ENCODE measurements at regions not wholly inside any gene's neighbourhood (a gene's known extent, or its start where the extent isn't known, plus 50 kb on each side); places are given as distances from the start of the nearest gene placed in this dataset.

- DNase-seq, result no peak
Measured at GRCh38 chr5:115374057-115374775, 77.8 kb upstream of the CCDC112 start.

- DNase-seq, result no peak
Measured at GRCh38 chr5:115372146-115372545, 75.7 kb upstream of the CCDC112 start.

GRCh38 chr5:115369430-115370144, 73.1 kb upstream of the CCDC112 start:
- DNase-seq, result no peak

GRCh38 chr5:115366223-115366622, 69.8 kb upstream of the CCDC112 start:
- no peak for DNase-seq

- no peak for DNase-seq
Measured at GRCh38 chr5:115363879-115364278, 67.4 kb upstream of the CCDC112 start.

- DNase-seq, result no peak
Measured at GRCh38 chr5:115360046-115360685, 63.7 kb upstream of the CCDC112 start.

- DNase-seq, result no peak
Measured at GRCh38 chr5:115355767-115356381, 59.4 kb upstream of the CCDC112 start.

GRCh38 chr5:115355095-115355494, 58.6 kb upstream of the CCDC112 start:
- no peak for DNase-seq

- no peak for DNase-seq
Measured at GRCh38 chr5:115354246-115354645, 57.8 kb upstream of the CCDC112 start.

- no peak for DNase-seq
Measured at GRCh38 chr5:115352571-115352970, 56.1 kb upstream of the CCDC112 start.

- DNase-seq, result no peak
Measured at GRCh38 chr5:115351356-115352195, 55.1 kb upstream of the CCDC112 start.

GRCh38 chr5:115350894-115351293, 54.4 kb upstream of the CCDC112 start:
- no peak for DNase-seq

GRCh38 chr5:115349001-115349817, 52.8 kb upstream of the CCDC112 start:
- DNase-seq, result no peak

GRCh38 chr5:115348175-115348574, 51.7 kb upstream of the CCDC112 start:
- DNase-seq, result no peak
